ENCODE measurements at regions not wholly inside any gene's neighbourhood (a gene's known extent, or its start where the extent isn't known, plus 50 kb on each side); places are given as distances from the start of the nearest gene placed in this dataset.

- H3K27ac ChIP-seq = no peak overlapping the region
- no peaks in the 10 kb centered on the region for H3K36me3 ChIP-seq
- peaks cover 0 to 6% of the 10 kb centered on the region in 2 donors for H3K27me3 ChIP-seq
- DNase-seq (ENCODE audit: low spot score in 2 of 2) = no peak
- peaks cover 0 to 10% (median 0%) of the 10 kb centered on the region in 4 donors for H3K4me1 ChIP-seq
- WGBS, 2 donors = 87 to 96% methylated on average over 4 of the region's 4 CpGs
- H3K4me3 ChIP-seq = no peak overlapping the region
- H3K9me3 ChIP-seq = no peaks in the 10 kb centered on the region
- TF ChIP-seq POLR2A (IDR thresholded peaks at IDR 0.05) (no peak), CTCF (IDR thresholded peaks at IDR 0.05) (no peak), EP300 (IDR thresholded peaks at IDR 0.05) (no peak)
These were observed 338.4 kb upstream of the NOCT start for GRCh38 chr4:138677212-138677611.

GRCh38 chr4:138675685-138676084, 339.9 kb upstream of the NOCT start:
- Histone ChIP-seq H3K36me3 (no peaks in the 10 kb centered on the region), H3K4me3 (no peak overlapping the region), H3K27me3 (no peaks in the 10 kb centered on the region), H3K27ac (no peak overlapping the region), H3K9me3 (no peaks in the 10 kb centered on the region), H3K4me1 (peaks cover 0 to 6% (median 0%) of the 10 kb centered on the region in 4 donors)
- TF ChIP-seq CTCF (IDR thresholded peaks at IDR 0.05) (no peak), POLR2A (IDR thresholded peaks at IDR 0.05) (no peak), EP300 (IDR thresholded peaks at IDR 0.05) (no peak)
- DNase-seq (ENCODE audit: low spot score in 2 of 2) = no peak
- 93% methylated on average over 5 of the region's 5 CpGs for WGBS, 2 donors

- no peak overlapping the region for H3K27ac ChIP-seq
- no peaks in the 10 kb centered on the region for H3K9me3 ChIP-seq
- no peaks in the 10 kb centered on the region for H3K36me3 ChIP-seq
- no peak overlapping the region for H3K4me3 ChIP-seq
- DNase-seq (ENCODE audit: low spot score in 2 of 2) = no peak
- H3K27me3 ChIP-seq = no peaks in the 10 kb centered on the region
- peaks cover 0 to 6% (median 0%) of the 10 kb centered on the region in 4 donors for H3K4me1 ChIP-seq
- TF ChIP-seq POLR2A (IDR thresholded peaks at IDR 0.05) = no peak
- WGBS, 2 donors = 61 to 63% methylated on average over 1 of the region's 1 CpG
These were observed 341.4 kb upstream of the NOCT start for GRCh38 chr4:138674209-138674608.

- Histone ChIP-seq H3K36me3 (no peaks in the 10 kb centered on the region), H3K4me3 (no peak overlapping the region), H3K9me3 (no peaks in the 10 kb centered on the region), H3K27ac (no peak overlapping the region), H3K4me1 (peaks cover 0 to 6% (median 0%) of the 10 kb centered on the region in 4 donors), H3K27me3 (no peaks in the 10 kb centered on the region)
- WGBS, 2 donors = 46 to 49% methylated on average over 10 of the region's 10 CpGs
- TF ChIP-seq CTCF (IDR thresholded peaks at IDR 0.05) = no peak
- DNase-seq (ENCODE audit: low spot score in 2 of 2) = no peak
These were observed 342.5 kb upstream of the NOCT start for GRCh38 chr4:138673053-138673452.

- Histone ChIP-seq H3K4me1 (peaks cover 0 to 6% (median 0%) of the 10 kb centered on the region in 4 donors), H3K9me3 (no peaks in the 10 kb centered on the region), H3K36me3 (no peaks in the 10 kb centered on the region), H3K4me3 (no peak overlapping the region), H3K27ac (no peak overlapping the region), H3K27me3 (no peaks in the 10 kb centered on the region)
- 68 to 69% methylated on average over 9 of the region's 9 CpGs for WGBS, 2 donors
- TF ChIP-seq POLR2A (IDR thresholded peaks at IDR 0.05) = no peak
- no peak for DNase-seq (ENCODE audit: low spot score in 2 of 2)
These were observed 343.1 kb upstream of the NOCT start for GRCh38 chr4:138672393-138672976.

GRCh38 chr4:138671606-138672084, 343.9 kb upstream of the NOCT start:
- no peak for DNase-seq (ENCODE audit: low spot score in 2 of 2)

More at GRCh38 chr4:138671606-138672084, 343.9 kb upstream of the NOCT start:
- Histone ChIP-seq H3K27ac (no peak overlapping the region), H3K4me1 (peaks cover 0 to 6% (median 0%) of the 10 kb centered on the region in 4 donors), H3K27me3 (no peaks in the 10 kb centered on the region), H3K4me3 (no peak overlapping the region), H3K36me3 (no peaks in the 10 kb centered on the region), H3K9me3 (no peaks in the 10 kb centered on the region)
- TF ChIP-seq POLR2A (IDR thresholded peaks at IDR 0.05) (no peak), CTCF (IDR thresholded peaks at IDR 0.05) (no peak), EP300 (IDR thresholded peaks at IDR 0.05) (no peak)
- 88 to 89% methylated on average over 3 of the region's 3 CpGs for WGBS, 2 donors
